Stomach (tissue), 4 donors: ENCODE measurements at regions not wholly inside any gene's neighbourhood (a gene's known extent, or its start where the extent isn't known, plus 50 kb on each side); places are given as distances from the start of the nearest gene placed in this dataset.

ENCODE experiments used
- CTCF ChIP-seq, 7 experiments: fragments of 450-650 bp in 4 of 7; fragments of 200-600 bp in 3 of 7; sonication (generic) in 3 of 7; IDR thresholded peaks; one replicate each; pipeline ENCODE4 v1.5.1; 2016 to 2019; ENCODE audit warnings: antibody characterized with exemption in 7 of 7, control low read depth in 2 of 7, mild to moderate bottlenecking in 1 of 7
- POLR2A ChIP-seq, 4 donors: fragments of 450-650 bp; IDR thresholded peaks; one replicate each; pipeline ENCODE4 v1.6.1; 2016; ENCODE audit warnings: antibody characterized with exemption in 4 of 4, control low read depth in 2 of 4, mild to moderate bottlenecking in 1 of 4, moderate library complexity in 1 of 4

- TF ChIP-seq CTCF (IDR thresholded peaks at IDR 0.05) (no peak), POLR2A (IDR thresholded peaks at IDR 0.05) (no peak)
Measured at GRCh38 chr10:128929131-128929530, 537.9 kb upstream of the MGMT start.
